ENCODE measurements at regions not wholly inside any gene's neighbourhood (a gene's known extent, or its start where the extent isn't known, plus 50 kb on each side); places are given as distances from the start of the nearest gene placed in this dataset.

- TF ChIP-seq CTCF (conservative IDR thresholded peaks at IDR 0.05; ENCODE audit: low read depth, low read length) (no peak), POLR2A (IDR thresholded peaks at IDR 0.05; ENCODE audit: low read depth, low read length) (no peak), MAFK (IDR thresholded peaks at IDR 0.05; ENCODE audit: low read depth, low read length) (no peak), BHLHE40 (IDR thresholded peaks at IDR 0.05; ENCODE audit: low read depth, low read length) (no peak), ELK1 (IDR thresholded peaks at IDR 0.05; ENCODE audit: borderline replicate concordance, low read depth, low read length) (no peak), SMC3 (IDR thresholded peaks at IDR 0.05; ENCODE audit: low read depth, low read length) (no peak), CHD1 (IDR thresholded peaks at IDR 0.05; ENCODE audit: low read depth, low read length) (no peak), USF2 (IDR thresholded peaks at IDR 0.05; ENCODE audit: low read depth, low read length) (no peak)
Observed at GRCh38 chr9:22911632-22912031, 465.0 kb downstream of the DMRTA1 start.

All from IMR-90 (cell line).